IMR-90 (cell line): ENCODE measurements at regions not wholly inside any gene's neighbourhood (a gene's known extent, or its start where the extent isn't known, plus 50 kb on each side); places are given as distances from the start of the nearest gene placed in this dataset.

Experiments used
- ATAC-seq: fragments of 200-7000 bp; cut with Tn5 transposase; 2 replicates; pipeline ENCODE4 v1.9.1; 2020; ENCODE audit warnings: low read depth, mild to moderate bottlenecking, moderate library complexity
- BruUV-seq: library from RNA; stranded (reverse); fragments of 400-500 nt; replicated peaks from 2 replicates; lab custom pipeline; 2021; lab: Mats Ljungman, UMichigan
- CTCF ChIA-PET: fragments of 300-600 bp; formaldehyde crosslinking; extraction: SDS; loops from one replicate; lab custom pipeline; 2021; ENCODE audit warnings: antibody characterized with exemption; lab: Yijun Ruan, JAX
- POLR2A ChIA-PET: fragments of 300-600 bp; sonication (Branson Sonifier 250); formaldehyde crosslinking; loops from one replicate; lab custom pipeline; 2022; ENCODE audit warnings: antibody characterized with exemption; ENCODE audit not compliant: unreplicated experiment; lab: Charles Lee
- DNase-seq: peaks from one replicate; pipeline ENCODE4 v3.0.0; 2013
- H2AFZ ChIP-seq: replicated peaks from 2 replicates; pipeline ENCODE3; 2013; ENCODE audit warnings: low read length, mild to moderate bottlenecking; ENCODE audit not compliant: poor library complexity
- H2AK5ac ChIP-seq: 2 replicates; pipeline ENCODE4 v1.6.1; 2013; ENCODE audit warnings: low read depth, low read length, inconsistent platforms
- H2AK9ac ChIP-seq: replicated peaks from 2 replicates; pipeline ENCODE3; 2013; ENCODE audit warnings: mild to moderate bottlenecking, low read depth, low read length, moderate library complexity; ENCODE audit not compliant: poor library complexity
- H2BK120ac ChIP-seq: 2 replicates; pipeline ENCODE4 v1.6.1; 2013; ENCODE audit warnings: low read depth, low read length, inconsistent platforms
- H2BK15ac ChIP-seq: 3 replicates; pipeline ENCODE4 v1.6.1; 2013; ENCODE audit warnings: low read depth, low read length, inconsistent platforms
- H2BK20ac ChIP-seq: 2 replicates; pipeline ENCODE4 v1.6.1; 2013; ENCODE audit warnings: low read depth, mild to moderate bottlenecking, inconsistent platforms, low read length, moderate library complexity
- H2BK5ac ChIP-seq: 2 replicates; pipeline ENCODE4 v1.6.1; 2013; ENCODE audit warnings: mild to moderate bottlenecking, low read depth, low read length, inconsistent platforms; ENCODE audit not compliant: poor library complexity, severe bottlenecking
- H3K14ac ChIP-seq: replicated peaks from 2 replicates; pipeline ENCODE4 v1.6.1; 2013; ENCODE audit warnings: low read depth, low read length, inconsistent platforms
- H3K18ac ChIP-seq: 2 replicates; pipeline ENCODE4 v1.6.1; 2013; ENCODE audit warnings: low read depth, low read length, control low read depth
- H3K23ac ChIP-seq: 2 replicates; pipeline ENCODE4 v1.6.1; 2013; ENCODE audit warnings: low read depth, low read length, inconsistent platforms
- H3K27ac ChIP-seq: 2 replicates; pipeline ENCODE4 v1.5.1; 2013; ENCODE audit warnings: mild to moderate bottlenecking, control low read depth, low read length; ENCODE audit not compliant: insufficient read depth
- H3K27me3 ChIP-seq: 2 replicates; pipeline ENCODE4 v1.6.1; 2013; ENCODE audit warnings: low read length; ENCODE audit not compliant: control insufficient read depth, insufficient read depth
- H3K36me3 ChIP-seq: 2 replicates; pipeline ENCODE4 v1.6.1; 2013; ENCODE audit warnings: low read length, mixed read lengths; ENCODE audit not compliant: control insufficient read depth, insufficient read depth
- H3K4ac ChIP-seq: 2 replicates; pipeline ENCODE4 v1.6.1; 2013; ENCODE audit warnings: low read depth, low read length, inconsistent platforms
- H3K4me1 ChIP-seq: 2 replicates; pipeline ENCODE4 v1.6.1; 2013; ENCODE audit warnings: low read length, mixed read lengths; ENCODE audit not compliant: control insufficient read depth, insufficient read depth
- H3K4me2 ChIP-seq: 2 replicates; pipeline ENCODE4 v1.6.1; 2013; ENCODE audit warnings: low read depth, mild to moderate bottlenecking, control low read depth, low read length, moderate library complexity
- H3K4me3 ChIP-seq: 2 replicates; pipeline ENCODE4 v1.5.1; 2013; ENCODE audit warnings: low read depth, mild to moderate bottlenecking, control low read depth, low read length, moderate library complexity; ENCODE audit not compliant: insufficient read depth
- H3K56ac ChIP-seq: 2 replicates; pipeline ENCODE4 v1.6.1; 2013; ENCODE audit warnings: low read length, inconsistent platforms; ENCODE audit not compliant: insufficient read depth; ENCODE audit errors: extremely low read depth
- H3K79me1 ChIP-seq, 2 experiments: 2 replicates each; pipeline ENCODE4 v1.6.1; 2013; ENCODE audit warnings: low read length in 2 of 2, inconsistent platforms in 1 of 2, low read depth in 1 of 2
- H3K9ac ChIP-seq: 2 replicates; pipeline ENCODE4 v1.6.1; 2013; ENCODE audit warnings: low read depth, low read length, control low read depth
- H3K9me1 ChIP-seq: 2 replicates; pipeline ENCODE4 v1.6.1; 2013; ENCODE audit warnings: low read length, inconsistent platforms; ENCODE audit not compliant: insufficient read depth
- H3K9me3 ChIP-seq: 2 replicates; pipeline ENCODE4 v1.6.1; 2013; ENCODE audit warnings: low read length; ENCODE audit not compliant: control insufficient read depth, insufficient read depth
- H4K20me1 ChIP-seq: 2 replicates; pipeline ENCODE4 v1.6.1; 2013; ENCODE audit warnings: low read length, inconsistent platforms; ENCODE audit not compliant: insufficient read depth
- H4K5ac ChIP-seq: 2 replicates; pipeline ENCODE4 v1.6.1; 2013; ENCODE audit warnings: mild to moderate bottlenecking, low read depth, low read length, control low read depth
- H4K8ac ChIP-seq, 2 experiments: 2 replicates each; pipeline ENCODE4 v1.6.1; 2013; ENCODE audit warnings: low read depth in 2 of 2, low read length in 2 of 2, control low read depth in 1 of 2, inconsistent platforms in 1 of 2
- H4K91ac ChIP-seq: 2 replicates; pipeline ENCODE4 v1.6.1; 2013; ENCODE audit warnings: low read depth, low read length, inconsistent platforms; ENCODE audit not compliant: insufficient read depth
- CEBPB ChIP-seq: IDR thresholded peaks from 2 replicates; pipeline ENCODE4 v1.6.1; 2012; ENCODE audit warnings: low read depth, low read length, improper control_type of control experiment
- CHD1 ChIP-seq: IDR thresholded peaks from 2 replicates; pipeline ENCODE4 v1.6.1; 2012; ENCODE audit warnings: low read depth, low read length, improper control_type of control experiment
- FOS ChIP-seq: fragments of 150-350 bp; IDR thresholded peaks from 2 replicates; pipeline ENCODE4 v1.6.1; 2016; ENCODE audit warnings: low read depth, low read length
- MAFK ChIP-seq: IDR thresholded peaks from 2 replicates; pipeline ENCODE4 v1.6.1; 2012; ENCODE audit warnings: low read depth, low read length, improper control_type of control experiment
- RCOR1 ChIP-seq: IDR thresholded peaks from 2 replicates; pipeline ENCODE4 v1.6.1; 2012; ENCODE audit warnings: mild to moderate bottlenecking, low read length, improper control_type of control experiment; ENCODE audit not compliant: insufficient replicate concordance
- WGBS, 2 experiments: methylation state at CpG; one replicate each; pipeline versions ENCODE4 v1.1.5 to v1.1.7; 2013; ENCODE audit warnings: missing lambda C conversion rate in 2 of 2; ENCODE audit not compliant: insufficient read length in 1 of 2; ENCODE audit errors: extremely low coverage in 2 of 2; 5-methylcytosine and 5-hydroxymethylcytosine counted together
- dilution Hi-C: fragments of 300-500 bp; cut with HindIII; formaldehyde crosslinking; loops from one replicate; pipeline ENCODE4 v1.14.3; 2018; ENCODE audit warnings: low sequenced_read_pairs; ENCODE audit not compliant: unreplicated experiment
- in situ Hi-C: fragments of 300-500 bp; cut with MboI; formaldehyde crosslinking; loops from 3 replicates; pipeline ENCODE4 v1.14.3; 2019; ENCODE audit warnings: low sequenced_read_pairs, inconsistent platforms, mixed read lengths
- intact Hi-C: fragments of 100-400 bp; cut with micrococcal nuclease; formaldehyde crosslinking; loops from 2 replicates; pipeline ENCODE4 v1.10.0; 2022

DNA sequence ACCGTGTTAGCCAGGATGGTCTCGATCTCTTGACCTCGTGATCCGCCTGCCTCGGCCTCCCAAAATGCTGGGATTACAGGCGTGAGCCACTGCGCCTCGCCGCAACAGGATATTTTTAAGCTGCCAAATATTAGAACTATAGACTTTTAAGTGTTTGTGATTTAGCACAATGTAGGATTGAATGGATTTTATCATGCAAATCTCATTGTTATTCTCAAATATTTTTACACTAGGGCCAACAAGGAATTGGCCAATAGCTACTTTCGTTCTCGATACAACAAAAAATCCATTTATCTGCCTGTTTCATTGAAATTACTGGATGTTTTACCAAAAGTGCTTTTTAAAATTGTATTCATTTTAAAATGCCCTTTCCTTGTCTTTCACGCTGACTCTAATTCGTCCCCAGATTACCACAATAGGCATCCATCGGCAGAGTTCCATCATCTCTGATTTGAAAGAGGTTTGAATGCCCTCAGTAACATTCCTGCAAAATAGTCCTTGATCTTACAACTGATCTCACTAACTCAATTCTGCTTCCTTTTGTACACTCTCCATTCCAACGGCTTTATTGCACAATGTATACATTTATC is 99.6 kb upstream of the ROBO2 start:
- Histone ChIP-seq H3K23ac (no peak overlapping the region), H4K91ac (no peak overlapping the region), H3K4ac (no peak overlapping the region), H2BK120ac (no peak overlapping the region), H3K79me1 (no peaks in the 10 kb centered on the region), H2BK20ac (no peak overlapping the region), H2BK15ac (no peak overlapping the region), H3K14ac (no peak overlapping the region), H3K4me3 (no peak overlapping the region), H3K9me1 (no peaks in the 10 kb centered on the region), H4K20me1 (no peaks in the 10 kb centered on the region), H2AK9ac (no peak overlapping the region), H3K9me3 (no peaks in the 10 kb centered on the region; the same call in 1 of the 2 replicates), H2BK5ac (no peak overlapping the region), H3K27me3 (no peaks in the 10 kb centered on the region), H3K27ac (no peak overlapping the region), H4K8ac (no peak overlapping the region), H3K9ac (no peak overlapping the region), H2AFZ (no peak overlapping the region), H3K4me1 (no peaks in the 10 kb centered on the region), H3K18ac (no peak overlapping the region), H3K4me2 (no peak overlapping the region), H2AK5ac (no peak overlapping the region), H4K5ac (no peak overlapping the region), H3K36me3 (no peaks in the 10 kb centered on the region), H3K56ac (no peak overlapping the region)
- POLR2A ChIA-PET: no interaction called here
- intact Hi-C loops: no loop called here
- in situ Hi-C loops: no loop called here
- WGBS, 2 experiments: 94% methylated on average over 3 of the region's 15 CpGs; no CpG with 5 or more reads in 1 of the 2 experiments
- BruUV-seq: no TSS peak
- dilution Hi-C loops: no loop called here
- no peak for TF ChIP-seq FOS
- TF ChIP-seq RCOR1: no peak
- TF ChIP-seq CEBPB: peak; percentile 46; the same call in 1 of the 2 replicates
- no peak for TF ChIP-seq CHD1
- no peak for TF ChIP-seq MAFK
- no peak for DNase-seq
- ATAC-seq: no peak
- CTCF ChIA-PET: no interaction called here
